Panc1 (cell line): ENCODE measurements at regions not wholly inside any gene's neighbourhood (a gene's known extent, or its start where the extent isn't known, plus 50 kb on each side); places are given as distances from the start of the nearest gene placed in this dataset.

ENCODE experiments used
- ATAC-seq: fragments of 200-7000 bp; cut with Tn5 transposase; 2 replicates; pipeline ENCODE4 v1.9.1; 2020; ENCODE audit warnings: mild to moderate bottlenecking, moderate library complexity
- BruUV-seq: library from RNA; stranded (reverse); fragments of 400-500 nt; replicated peaks from 2 replicates; lab custom pipeline; 2021; lab: Mats Ljungman, UMichigan
- CTCF ChIA-PET: fragments of 300-600 bp; sonication (Branson Sonifier 250); formaldehyde crosslinking; loops from one replicate; lab custom pipeline; 2022; ENCODE audit warnings: antibody characterized with exemption; lab: Charles Lee
- POLR2A ChIA-PET: fragments of 300-600 bp; sonication (Branson Sonifier 250); formaldehyde crosslinking; loops from one replicate; lab custom pipeline; 2022; ENCODE audit warnings: antibody characterized with exemption; lab: Charles Lee
- DNase-seq: peaks from one replicate; pipeline ENCODE4 v3.0.0-alpha.2; 2010; ENCODE audit warnings: low read depth, low spot score
- H3K27ac ChIP-seq: 2 replicates; pipeline ENCODE4 v1.5.1; 2011; ENCODE audit warnings: mild to moderate bottlenecking, low read length, inconsistent platforms
- H3K27me3 ChIP-seq: fragments of 200-500 bp; sonication (Bioruptor generic); 2 replicates; pipeline ENCODE4 v1.6.0; 2014; ENCODE audit warnings: low read length, inconsistent platforms; ENCODE audit not compliant: control insufficient read depth, insufficient read depth
- H3K36me3 ChIP-seq: fragments of 200-500 bp; sonication (Bioruptor generic); 2 replicates; pipeline ENCODE4 v1.5.1; 2014; ENCODE audit warnings: inconsistent platforms, mild to moderate bottlenecking, low read length, moderate library complexity; ENCODE audit not compliant: control insufficient read depth, insufficient read depth
- H3K4me1 ChIP-seq: 2 replicates; pipeline ENCODE4 v1.5.1; 2011; ENCODE audit warnings: inconsistent platforms, mild to moderate bottlenecking, low read length, moderate library complexity; ENCODE audit not compliant: control insufficient read depth, insufficient read depth
- H3K4me3 ChIP-seq, 2 experiments: 2 replicates each; pipeline ENCODE4 v1.5.1; 2011 to 2012; ENCODE audit warnings: low read depth in 2 of 2, low read length in 2 of 2, mild to moderate bottlenecking in 2 of 2, inconsistent platforms in 1 of 2, moderate library complexity in 1 of 2
- H3K9me3 ChIP-seq: fragments of 200-500 bp; sonication (Bioruptor generic); 2 replicates; pipeline ENCODE4 v1.5.1; 2014; ENCODE audit warnings: low read depth, mild to moderate bottlenecking, inconsistent platforms, low read length, moderate library complexity; ENCODE audit not compliant: control insufficient read depth, insufficient read depth
- CTCF ChIP-seq: fragments of 450-650 bp; IDR thresholded peaks from 2 replicates; pipeline ENCODE4 v1.5.1; 2017; ENCODE audit warnings: mild to moderate bottlenecking
- POLR2AphosphoS5 ChIP-seq: IDR thresholded peaks from 2 replicates; pipeline ENCODE4 v1.6.1; 2012; ENCODE audit warnings: mild to moderate bottlenecking, low read depth, low read length, moderate library complexity
- REST ChIP-seq, 2 experiments: IDR thresholded peaks; 2 replicates each; pipeline ENCODE4 v1.6.1; 2011 to 2012; ENCODE audit warnings: low read depth in 2 of 2, control low read depth in 1 of 2, low read length in 1 of 2, mild to moderate bottlenecking in 1 of 2, moderate library complexity in 1 of 2; ENCODE audit not compliant: insufficient read depth in 1 of 2
- SIN3A ChIP-seq: IDR thresholded peaks from 2 replicates; pipeline ENCODE4 v1.6.1; 2012; ENCODE audit warnings: low read depth, mild to moderate bottlenecking, low read length, moderate library complexity, borderline replicate concordance; ENCODE audit not compliant: insufficient read depth
- TCF7L2 ChIP-seq: IDR thresholded peaks from 2 replicates; pipeline ENCODE4 v1.6.1; 2011; ENCODE audit warnings: mild to moderate bottlenecking, low read depth, low read length, inconsistent platforms
- in situ Hi-C: cut with HindIII; loops from 2 replicates; pipeline ENCODE4 v1.10.0; 2016; ENCODE audit warnings: low sequenced_read_pairs, low pct_unique_long_range_greater_than_20kb
- intact Hi-C: fragments of 100-400 bp; cut with micrococcal nuclease; formaldehyde crosslinking; loops from one replicate; pipeline ENCODE4 v1.10.0; 2022; ENCODE audit not compliant: unreplicated experiment

- no TSS peak for BruUV-seq
- no peak for DNase-seq
- in situ Hi-C loops (no loop called here), intact Hi-C loops (no loop called here)
- Histone ChIP-seq H3K27ac (no peak overlapping the region), H3K4me1 (no peaks in the 10 kb centered on the region), H3K27me3 (no peaks in the 10 kb centered on the region), H3K4me3 (no peak overlapping the region), H3K9me3 (no peaks in the 10 kb centered on the region), H3K36me3 (no peaks in the 10 kb centered on the region)
- ChIA-PET CTCF (no interaction called here), POLR2A (no interaction called here)
- no peak for ATAC-seq
- no peak for TF ChIP-seq POLR2AphosphoS5
- no peak for TF ChIP-seq REST (IDR thresholded peaks at IDR 0.05; ENCODE audit: insufficient read depth in 1 of 2, low read depth in 2 of 2, low read length in 1 of 2)
- no peak for TF ChIP-seq SIN3A
- TF ChIP-seq CTCF: no peak
Observed at GRCh38 chr18:51253476-51253875, 56.0 kb upstream of the MEX3C start.

- TF ChIP-seq POLR2AphosphoS5 (no peak), REST (IDR thresholded peaks at IDR 0.05; ENCODE audit: insufficient read depth in 1 of 2, low read depth in 2 of 2, low read length in 1 of 2) (no peak), CTCF (no peak), SIN3A (no peak), TCF7L2 (no peak)
- Histone ChIP-seq H3K4me3 (no peak overlapping the region), H3K27me3 (no peaks in the 10 kb centered on the region), H3K9me3 (no peaks in the 10 kb centered on the region), H3K27ac (no peak overlapping the region), H3K36me3 (no peaks in the 10 kb centered on the region), H3K4me1 (no peaks in the 10 kb centered on the region)
- CTCF ChIA-PET: no interaction called here
- intact Hi-C loops (no loop called here), in situ Hi-C loops (no loop called here)
- POLR2A ChIA-PET: no interaction called here
- no TSS peak for BruUV-seq
- no peak for DNase-seq
- no peak for ATAC-seq
Observed at GRCh38 chr18:51255693-51256092, 58.2 kb upstream of the MEX3C start.
